ENCODE measurements at regions not wholly inside any gene's neighbourhood (a gene's known extent, or its start where the extent isn't known, plus 50 kb on each side); places are given as distances from the start of the nearest gene placed in this dataset.

GRCh38 chr20:54822386-54822785, 347.0 kb downstream of the DOK5 start:
- no peak for TF ChIP-seq ARNTL (CRISPR knock-in tag; IDR thresholded peaks at IDR 0.05; ENCODE audit: borderline replicate concordance, low read depth)

GRCh38 chr20:54820392-54820791, 345.0 kb downstream of the DOK5 start:
- ATAC-seq = no peak
- no peak for TF ChIP-seq TOX (CRISPR knock-in tag; IDR thresholded peaks at IDR 0.05; ENCODE audit: borderline replicate concordance)
- no peak for TF ChIP-seq ESRRG (CRISPR knock-in tag; IDR thresholded peaks at IDR 0.05)
- TF ChIP-seq ZC3H10 (CRISPR knock-in tag; IDR thresholded peaks at IDR 0.05) = no peak
- TF ChIP-seq ZNF565 (CRISPR knock-in tag; conservative IDR thresholded peaks at IDR 0.05; ENCODE audit: low read depth) = no peak
- TF ChIP-seq RARB (CRISPR knock-in tag; IDR thresholded peaks at IDR 0.05) = no peak
- no peak for TF ChIP-seq PPARA (CRISPR knock-in tag; IDR thresholded peaks at IDR 0.05; ENCODE audit: borderline replicate concordance)
- no peak for TF ChIP-seq ZFP3 (CRISPR knock-in tag; IDR thresholded peaks at IDR 0.05)
- no peak for TF ChIP-seq CSDC2 (CRISPR knock-in tag; IDR thresholded peaks at IDR 0.05)
- no peak for TF ChIP-seq GLIS3 (CRISPR knock-in tag; IDR thresholded peaks at IDR 0.05)
- no peak for TF ChIP-seq PATZ1 (CRISPR knock-in tag; IDR thresholded peaks at IDR 0.05; ENCODE audit: borderline replicate concordance)

More at GRCh38 chr20:54822386-54822785, 347.0 kb downstream of the DOK5 start:
- ATAC-seq = no peak

- TF ChIP-seq CREB5 (CRISPR knock-in tag; IDR thresholded peaks at IDR 0.05; ENCODE audit: low read depth) (no peak), POU6F1 (CRISPR knock-in tag; IDR thresholded peaks at IDR 0.05; ENCODE audit: borderline replicate concordance, low read depth) (no peak), RARB (CRISPR knock-in tag; IDR thresholded peaks at IDR 0.05) (no peak), ISL1 (CRISPR knock-in tag; IDR thresholded peaks at IDR 0.05) (no peak), ZFP3 (CRISPR knock-in tag; IDR thresholded peaks at IDR 0.05) (no peak), ESRRG (CRISPR knock-in tag; IDR thresholded peaks at IDR 0.05) (no peak), CSRNP3 (CRISPR knock-in tag; IDR thresholded peaks at IDR 0.05) (no peak), ZC3H10 (CRISPR knock-in tag; IDR thresholded peaks at IDR 0.05) (no peak), OSR1 (CRISPR knock-in tag; IDR thresholded peaks at IDR 0.05) (no peak), SNAI2 (CRISPR knock-in tag; IDR thresholded peaks at IDR 0.05) (no peak), BACH2 (CRISPR knock-in tag; IDR thresholded peaks at IDR 0.05; ENCODE audit: borderline replicate concordance) (no peak), GLIS3 (CRISPR knock-in tag; IDR thresholded peaks at IDR 0.05) (no peak), ZNF8 (CRISPR knock-in tag; IDR thresholded peaks at IDR 0.05) (no peak)
- ATAC-seq = no peak
Observed at GRCh38 chr20:54806462-54806861, 331.1 kb downstream of the DOK5 start.

GRCh38 chr20:54794874-54795273, 319.5 kb downstream of the DOK5 start:
- no peak for ATAC-seq
- no peak for TF ChIP-seq ISL1 (CRISPR knock-in tag; IDR thresholded peaks at IDR 0.05)
- no peak for TF ChIP-seq CSDC2 (CRISPR knock-in tag; IDR thresholded peaks at IDR 0.05)
- no peak for TF ChIP-seq TCF4 (CRISPR knock-in tag; IDR thresholded peaks at IDR 0.05; ENCODE audit: borderline replicate concordance)
- TF ChIP-seq ZNF70 (CRISPR knock-in tag; IDR thresholded peaks at IDR 0.05) = no peak
- TF ChIP-seq RARB (CRISPR knock-in tag; IDR thresholded peaks at IDR 0.05) = no peak

GRCh38 chr20:54794110-54794509, 318.7 kb downstream of the DOK5 start:
- no peak for ATAC-seq
- TF ChIP-seq ZNF70 (CRISPR knock-in tag; IDR thresholded peaks at IDR 0.05) (no peak), PATZ1 (CRISPR knock-in tag; IDR thresholded peaks at IDR 0.05; ENCODE audit: borderline replicate concordance) (no peak), ZFP30 (CRISPR knock-in tag; IDR thresholded peaks at IDR 0.05) (no peak), RARB (CRISPR knock-in tag; IDR thresholded peaks at IDR 0.05) (no peak), POU6F1 (CRISPR knock-in tag; IDR thresholded peaks at IDR 0.05; ENCODE audit: borderline replicate concordance, low read depth) (no peak), TCF4 (CRISPR knock-in tag; IDR thresholded peaks at IDR 0.05; ENCODE audit: borderline replicate concordance) (no peak), ZC3H10 (CRISPR knock-in tag; IDR thresholded peaks at IDR 0.05) (no peak), ZFP3 (CRISPR knock-in tag; IDR thresholded peaks at IDR 0.05) (no peak), OSR1 (CRISPR knock-in tag; IDR thresholded peaks at IDR 0.05) (no peak), CREB5 (CRISPR knock-in tag; IDR thresholded peaks at IDR 0.05; ENCODE audit: low read depth) (no peak), ESRRG (CRISPR knock-in tag; IDR thresholded peaks at IDR 0.05) (no peak), ISL1 (CRISPR knock-in tag; IDR thresholded peaks at IDR 0.05) (no peak), GLIS3 (CRISPR knock-in tag; IDR thresholded peaks at IDR 0.05) (no peak), PPARA (CRISPR knock-in tag; IDR thresholded peaks at IDR 0.05; ENCODE audit: borderline replicate concordance) (no peak)

Measured in SK-N-SH treated with all-trans-retinoic acid at 6 μM for 48 hours (cell line).